Mammary epithelial cell (primary cell): ENCODE measurements at regions not wholly inside any gene's neighbourhood (a gene's known extent, or its start where the extent isn't known, plus 50 kb on each side); places are given as distances from the start of the nearest gene placed in this dataset.

Source experiments
- EZH2 ChIP-seq: IDR thresholded peaks from 2 replicates; pipeline ENCODE4 v1.6.1; 2012; ENCODE audit warnings: low read length, inconsistent platforms, borderline replicate concordance
- TF ChIP-seq, protein P1 (sequence below), 2 donors: IDR thresholded peaks in 1 of 2; conservative IDR thresholded peaks in 1 of 2; 2 replicates each; pipeline ENCODE4 v1.5.1; 2011 to 2012; ENCODE audit warnings: inconsistent platforms in 2 of 2, low read length in 2 of 2, mild to moderate bottlenecking in 2 of 2, control low read depth in 1 of 2, low read depth in 1 of 2; ENCODE audit not compliant: insufficient read depth in 1 of 2; ENCODE audit errors: extremely low read depth in 1 of 2

DNA sequence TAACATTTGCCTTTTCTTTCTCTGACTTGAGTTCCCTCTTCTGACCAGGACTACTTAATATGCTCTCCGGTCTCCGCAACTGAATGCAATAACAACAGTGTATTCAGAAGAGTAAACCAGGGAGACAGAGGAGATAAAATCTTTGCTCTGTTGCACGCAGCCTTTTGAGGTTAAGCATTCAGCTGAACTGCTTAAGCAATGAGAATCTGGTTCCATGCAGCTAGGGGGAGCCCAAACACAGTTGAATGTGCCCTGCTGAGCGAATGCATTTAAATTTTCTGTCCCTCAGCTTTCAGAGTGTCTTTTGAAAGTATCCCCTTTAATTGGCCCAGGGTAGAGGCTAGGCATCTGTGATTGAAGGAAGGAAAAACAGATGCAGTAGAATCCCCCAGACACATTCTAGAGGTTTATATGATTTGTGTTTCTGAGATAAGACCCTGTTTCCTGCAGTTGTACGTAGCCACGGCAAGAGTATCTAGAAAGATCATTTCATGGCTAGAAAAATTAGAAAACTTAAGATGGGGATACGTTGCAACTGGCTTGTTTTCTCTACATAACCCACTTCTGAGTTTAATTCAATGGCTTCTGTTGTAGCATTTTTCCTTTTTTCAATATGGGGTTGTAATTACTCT lies 309.6 kb downstream of the TUSC7 start:
- TF ChIP-seq, protein P1, sequence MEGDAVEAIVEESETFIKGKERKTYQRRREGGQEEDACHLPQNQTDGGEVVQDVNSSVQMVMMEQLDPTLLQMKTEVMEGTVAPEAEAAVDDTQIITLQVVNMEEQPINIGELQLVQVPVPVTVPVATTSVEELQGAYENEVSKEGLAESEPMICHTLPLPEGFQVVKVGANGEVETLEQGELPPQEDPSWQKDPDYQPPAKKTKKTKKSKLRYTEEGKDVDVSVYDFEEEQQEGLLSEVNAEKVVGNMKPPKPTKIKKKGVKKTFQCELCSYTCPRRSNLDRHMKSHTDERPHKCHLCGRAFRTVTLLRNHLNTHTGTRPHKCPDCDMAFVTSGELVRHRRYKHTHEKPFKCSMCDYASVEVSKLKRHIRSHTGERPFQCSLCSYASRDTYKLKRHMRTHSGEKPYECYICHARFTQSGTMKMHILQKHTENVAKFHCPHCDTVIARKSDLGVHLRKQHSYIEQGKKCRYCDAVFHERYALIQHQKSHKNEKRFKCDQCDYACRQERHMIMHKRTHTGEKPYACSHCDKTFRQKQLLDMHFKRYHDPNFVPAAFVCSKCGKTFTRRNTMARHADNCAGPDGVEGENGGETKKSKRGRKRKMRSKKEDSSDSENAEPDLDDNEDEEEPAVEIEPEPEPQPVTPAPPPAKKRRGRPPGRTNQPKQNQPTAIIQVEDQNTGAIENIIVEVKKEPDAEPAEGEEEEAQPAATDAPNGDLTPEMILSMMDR (conservative IDR thresholded peaks at IDR 0.05 in 1 of 2, IDR thresholded peaks at IDR 0.05 in 1 of 2; ENCODE audit: extremely low read depth in 1 of 2, insufficient read depth in 1 of 2, low read depth in 1 of 2, low read length in 2 of 2): peak; percentile 69 to 82
- no peak for TF ChIP-seq EZH2
